Ovary (tissue), 3 donors: ENCODE measurements at regions not wholly inside any gene's neighbourhood (a gene's known extent, or its start where the extent isn't known, plus 50 kb on each side); places are given as distances from the start of the nearest gene placed in this dataset.

Source experiments
- CTCF ChIP-seq, 3 donors: fragments of 450-650 bp in 2 of 3; fragments of 200-600 bp in 1 of 3; IDR thresholded peaks; one replicate each; pipeline versions ENCODE4 v1.5.1 to v1.8.0; 2016 to 2022; ENCODE audit warnings: antibody characterized with exemption in 3 of 3, mild to moderate bottlenecking in 1 of 3
- POLR2A ChIP-seq: fragments of 450-650 bp; IDR thresholded peaks from one replicate; pipeline ENCODE4 v1.6.1; 2017; ENCODE audit warnings: antibody characterized with exemption, mild to moderate bottlenecking, moderate library complexity
- donor health status: DM: no; HTN: no; CAD: no.

- TF ChIP-seq CTCF (IDR thresholded peaks at IDR 0.05) (no peak), POLR2A (no peak)
Measured at GRCh38 chr2:111622859-111623258, 261.1 kb downstream of the ANAPC1 start.
